Stimulated activated CD8-positive, alpha-beta memory T cell treated with anti-CD3 and anti-CD28 coated beads, Interleukin-2, amount 100 ng/mL, for 1 hour (primary cell): ENCODE measurements at regions not wholly inside any gene's neighbourhood (a gene's known extent, or its start where the extent isn't known, plus 50 kb on each side); places are given as distances from the start of the nearest gene placed in this dataset.
A peak's percentile ranks its signal among the peaks of the same experiment; 100 is the strongest.
"Not testable (repeated sequence)": the region's sequence is repeated elsewhere in the genome, so short reads cannot be mapped to it uniquely, and the experiment has no call there.

Experiments
- DNase-seq, 2 donors: peaks; one replicate each; pipeline ENCODE4 v3.0.0-alpha.2; 2020; ENCODE audit warnings: low read depth in 2 of 2

- DNase-seq: no peak
These were observed 53.1 kb upstream of the STK39 start for GRCh38 chr2:168300460-168300859.

GRCh38 chr2:168304024-168304681 lies 56.8 kb upstream of the STK39 start:
- no peak for DNase-seq

- DNase-seq: no peak
These were observed 60.0 kb upstream of the STK39 start for GRCh38 chr2:168307379-168307778.

- DNase-seq: no peak
These were observed 63.2 kb upstream of the STK39 start for GRCh38 chr2:168310580-168310979.

- no peak for DNase-seq
These were observed 64.0 kb upstream of the STK39 start for GRCh38 chr2:168311261-168311910.

- DNase-seq: no peak
These were observed 64.8 kb upstream of the STK39 start for GRCh38 chr2:168312036-168312822.

- no peak for DNase-seq
These were observed 66.8 kb upstream of the STK39 start for GRCh38 chr2:168314236-168314635.

- no peak for DNase-seq
These were observed 68.1 kb upstream of the STK39 start for GRCh38 chr2:168315331-168316072.

GRCh38 chr2:168316073-168316440 lies 68.7 kb upstream of the STK39 start:
- DNase-seq: no peak

- no peak for DNase-seq
These were observed 69.9 kb upstream of the STK39 start for GRCh38 chr2:168317282-168317681.

- no peak for DNase-seq
These were observed 72.9 kb upstream of the STK39 start for GRCh38 chr2:168320267-168320666.

- no peak for DNase-seq
These were observed 75.1 kb upstream of the STK39 start for GRCh38 chr2:168322325-168323007.

GRCh38 chr2:168323529-168324021 lies 76.2 kb upstream of the STK39 start:
- DNase-seq: no peak

GRCh38 chr2:168326572-168326971 lies 79.2 kb upstream of the STK39 start:
- no peak for DNase-seq

- no peak for DNase-seq
These were observed 79.9 kb upstream of the STK39 start for GRCh38 chr2:168327328-168327727.

GRCh38 chr2:168328421-168328820 lies 81.0 kb upstream of the STK39 start:
- no peak for DNase-seq

- no peak for DNase-seq
These were observed 83.4 kb upstream of the STK39 start for GRCh38 chr2:168330624-168331423.

GRCh38 chr2:168335254-168335653 lies 87.9 kb upstream of the STK39 start:
- DNase-seq: not testable (repeated sequence)

- peak; percentile 6 to 25 for DNase-seq
These were observed 89.5 kb upstream of the STK39 start for GRCh38 chr2:168336786-168337388.

GRCh38 chr2:168338292-168338691 lies 90.9 kb upstream of the STK39 start:
- DNase-seq: no peak
